ENCODE measurements at regions not wholly inside any gene's neighbourhood (a gene's known extent, or its start where the extent isn't known, plus 50 kb on each side); places are given as distances from the start of the nearest gene placed in this dataset.

DNA sequence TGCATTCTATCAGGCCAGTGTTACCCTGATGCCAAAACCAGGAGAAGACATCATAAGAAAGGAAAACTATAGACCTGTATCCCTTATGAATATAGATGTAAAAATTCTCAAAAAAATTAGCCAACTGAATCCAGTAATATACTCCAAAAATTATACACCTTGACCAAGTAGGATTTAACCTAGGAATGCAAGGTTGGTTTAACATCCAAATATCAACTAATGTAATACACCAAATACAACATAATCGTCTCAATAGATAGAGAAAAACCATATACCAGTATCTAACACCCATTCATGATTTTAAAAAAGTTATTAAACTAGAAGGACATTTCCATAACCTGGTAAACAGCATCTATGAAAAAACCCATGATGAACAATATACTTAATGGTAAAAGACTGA, 56.5 kb upstream of the SELENOK start:
- no peak overlapping the region for H3K27ac ChIP-seq (ENCODE audit: low read depth, low read length)
- intact Hi-C loops (cut with micrococcal nuclease) = loop anchor here (10.0 kb wide), 1 partner anchor 197 kb away; no protein-coding TSS in a partner anchor
- no peaks in the 10 kb centered on the region for H3K36me3 ChIP-seq (ENCODE audit: control insufficient read depth in 1 of 2, insufficient read depth in 2 of 2, low read length in 2 of 2)
- H2AFZ ChIP-seq (ENCODE audit: low read depth, low read length, poor library complexity, severe bottlenecking) = no peak overlapping the region
- no peaks in the 10 kb centered on the region for H3K27me3 ChIP-seq (ENCODE audit: insufficient read depth, low read length)
- H3K4me2 ChIP-seq (ENCODE audit: low read length) = no peak overlapping the region
- RAD21 ChIA-PET (ENCODE audit: low non-redundant PET in 1 of 2, low total read pairs in 2 of 2, uncharacterized antibody in 2 of 2, unreplicated experiment in 2 of 2) = no interaction called here
- CTCF ChIA-PET = no interaction called here
- POLR2A ChIA-PET = no interaction called here
- DNase-seq (ENCODE audit: low read depth, low spot score) (no peak), ATAC-seq (no peak)
- no peak for TF ChIP-seq CBX3 (IDR thresholded peaks at IDR 0.05; ENCODE audit: low read depth)
- no peak overlapping the region for H3K4me3 ChIP-seq (replicated peaks in 1 of 2; ENCODE audit: low read depth in 1 of 2, low read length in 2 of 2)
- BruUV-seq (replicated peaks) = no TSS peak
- H3K9ac ChIP-seq (ENCODE audit: low read length) = no peak overlapping the region
- no peaks in the 10 kb centered on the region for H4K20me1 ChIP-seq (ENCODE audit: insufficient read depth)
- no peaks in the 10 kb centered on the region for H3K79me2 ChIP-seq (ENCODE audit: insufficient read depth, low read length)
- H3K9me3 ChIP-seq (ENCODE audit: control insufficient read depth in 1 of 2, insufficient read depth in 1 of 2, low read depth in 1 of 2, low read length in 2 of 2) = no peaks in the 10 kb centered on the region
- no peaks in the 10 kb centered on the region for H3K4me1 ChIP-seq (ENCODE audit: control insufficient read depth in 1 of 2, insufficient read depth in 2 of 2, low read length in 2 of 2)
- no peaks in the 10 kb centered on the region for H3K9me2 ChIP-seq (ENCODE audit: insufficient read depth)

DNA sequence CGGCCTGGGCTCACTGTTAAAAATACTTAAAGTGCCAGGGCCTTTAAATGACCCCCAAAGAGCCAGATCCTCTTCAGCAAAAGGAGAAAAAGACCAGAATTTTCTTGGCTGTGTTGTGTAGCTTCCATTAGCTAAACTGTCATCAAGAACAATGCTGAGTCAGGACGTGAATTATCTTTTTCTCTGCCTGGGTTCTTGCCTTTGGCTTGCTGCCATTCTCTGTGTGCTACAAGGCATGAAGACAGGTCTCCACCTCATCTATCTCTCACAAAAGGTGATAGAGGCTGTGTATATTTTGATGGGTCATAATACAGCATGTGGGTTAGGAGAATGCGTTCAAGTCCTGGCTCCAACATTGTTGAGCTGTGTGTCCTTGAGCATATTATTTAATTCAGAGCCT, 52.4 kb upstream of the SELENOK start:
- RAD21 ChIA-PET (ENCODE audit: low non-redundant PET in 1 of 2, low total read pairs in 2 of 2, uncharacterized antibody in 2 of 2, unreplicated experiment in 2 of 2) = no interaction called here
- intact Hi-C loops (cut with micrococcal nuclease) = loop anchor here (5.0 to 10.0 kb wide), 2 partner anchors 201 to 348 kb away; no protein-coding TSS in a partner anchor
- 0 out of 2 replicates have a peak, but pooled peaks cover 3% of the 10 kb centered on the region for H3K27me3 ChIP-seq (ENCODE audit: insufficient read depth, low read length)
- CTCF ChIA-PET = no interaction called here
- H3K27ac ChIP-seq (ENCODE audit: low read depth, low read length) = no peak overlapping the region
- no peaks in the 10 kb centered on the region for H3K9me2 ChIP-seq (ENCODE audit: insufficient read depth)
- DNase-seq (ENCODE audit: low read depth, low spot score) (no peak), ATAC-seq (no peak)
- no peaks in the 10 kb centered on the region for H3K9me3 ChIP-seq (ENCODE audit: control insufficient read depth in 1 of 2, insufficient read depth in 1 of 2, low read depth in 1 of 2, low read length in 2 of 2)
- H3K9ac ChIP-seq (ENCODE audit: low read length) = no peak overlapping the region
- BruUV-seq (replicated peaks) = no TSS peak
- no peak overlapping the region for H2AFZ ChIP-seq (ENCODE audit: low read depth, low read length, poor library complexity, severe bottlenecking)
- no peak overlapping the region for H3K4me3 ChIP-seq (replicated peaks in 1 of 2; ENCODE audit: low read depth in 1 of 2, low read length in 2 of 2)
- no peaks in the 10 kb centered on the region for H3K79me2 ChIP-seq (ENCODE audit: insufficient read depth, low read length)
- H4K20me1 ChIP-seq (ENCODE audit: insufficient read depth) = no peaks in the 10 kb centered on the region
- H3K36me3 ChIP-seq (ENCODE audit: control insufficient read depth in 1 of 2, insufficient read depth in 2 of 2, low read length in 2 of 2) = no peaks in the 10 kb centered on the region
- TF ChIP-seq SP1 (IDR thresholded peaks at IDR 0.05; ENCODE audit: low read depth) (no peak), ZNF274 (IDR thresholded peaks at IDR 0.05; ENCODE audit: low read depth, low read length) (no peak), TCF7L2 (IDR thresholded peaks at IDR 0.05; ENCODE audit: borderline replicate concordance, extremely low read depth, insufficient read depth, insufficient read length) (no peak), JUND (IDR thresholded peaks at IDR 0.05) (no peak), EGR1 (IDR thresholded peaks at IDR 0.05; ENCODE audit: low read depth) (no peak)
- TF ChIP-seq, protein P1, sequence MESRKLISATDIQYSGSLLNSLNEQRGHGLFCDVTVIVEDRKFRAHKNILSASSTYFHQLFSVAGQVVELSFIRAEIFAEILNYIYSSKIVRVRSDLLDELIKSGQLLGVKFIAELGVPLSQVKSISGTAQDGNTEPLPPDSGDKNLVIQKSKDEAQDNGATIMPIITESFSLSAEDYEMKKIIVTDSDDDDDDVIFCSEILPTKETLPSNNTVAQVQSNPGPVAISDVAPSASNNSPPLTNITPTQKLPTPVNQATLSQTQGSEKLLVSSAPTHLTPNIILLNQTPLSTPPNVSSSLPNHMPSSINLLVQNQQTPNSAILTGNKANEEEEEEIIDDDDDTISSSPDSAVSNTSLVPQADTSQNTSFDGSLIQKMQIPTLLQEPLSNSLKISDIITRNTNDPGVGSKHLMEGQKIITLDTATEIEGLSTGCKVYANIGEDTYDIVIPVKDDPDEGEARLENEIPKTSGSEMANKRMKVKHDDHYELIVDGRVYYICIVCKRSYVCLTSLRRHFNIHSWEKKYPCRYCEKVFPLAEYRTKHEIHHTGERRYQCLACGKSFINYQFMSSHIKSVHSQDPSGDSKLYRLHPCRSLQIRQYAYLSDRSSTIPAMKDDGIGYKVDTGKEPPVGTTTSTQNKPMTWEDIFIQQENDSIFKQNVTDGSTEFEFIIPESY (IDR thresholded peaks at IDR 0.05; ENCODE audit: extremely low read depth, insufficient replicate concordance, low read length) = no peak
- H3K4me2 ChIP-seq (ENCODE audit: low read length) = no peak overlapping the region
- POLR2A ChIA-PET = no interaction called here
- no peaks in the 10 kb centered on the region for H3K4me1 ChIP-seq (ENCODE audit: control insufficient read depth in 1 of 2, insufficient read depth in 2 of 2, low read length in 2 of 2)
